SK-N-SH (cell line): ENCODE measurements at regions not wholly inside any gene's neighbourhood (a gene's known extent, or its start where the extent isn't known, plus 50 kb on each side); places are given as distances from the start of the nearest gene placed in this dataset.

ENCODE experiments used
- NRF1 ChIP-seq: IDR thresholded peaks from 2 replicates; pipeline ENCODE4 v1.6.1; 2012; ENCODE audit warnings: low read depth, mild to moderate bottlenecking, low read length
- POLR2AphosphoS5 ChIP-seq: IDR thresholded peaks from 2 replicates; pipeline ENCODE4 v1.6.1; 2012; ENCODE audit warnings: low read depth, low read length
- TCF12 ChIP-seq: IDR thresholded peaks from 2 replicates; pipeline ENCODE4 v1.4.0; 2012

DNA sequence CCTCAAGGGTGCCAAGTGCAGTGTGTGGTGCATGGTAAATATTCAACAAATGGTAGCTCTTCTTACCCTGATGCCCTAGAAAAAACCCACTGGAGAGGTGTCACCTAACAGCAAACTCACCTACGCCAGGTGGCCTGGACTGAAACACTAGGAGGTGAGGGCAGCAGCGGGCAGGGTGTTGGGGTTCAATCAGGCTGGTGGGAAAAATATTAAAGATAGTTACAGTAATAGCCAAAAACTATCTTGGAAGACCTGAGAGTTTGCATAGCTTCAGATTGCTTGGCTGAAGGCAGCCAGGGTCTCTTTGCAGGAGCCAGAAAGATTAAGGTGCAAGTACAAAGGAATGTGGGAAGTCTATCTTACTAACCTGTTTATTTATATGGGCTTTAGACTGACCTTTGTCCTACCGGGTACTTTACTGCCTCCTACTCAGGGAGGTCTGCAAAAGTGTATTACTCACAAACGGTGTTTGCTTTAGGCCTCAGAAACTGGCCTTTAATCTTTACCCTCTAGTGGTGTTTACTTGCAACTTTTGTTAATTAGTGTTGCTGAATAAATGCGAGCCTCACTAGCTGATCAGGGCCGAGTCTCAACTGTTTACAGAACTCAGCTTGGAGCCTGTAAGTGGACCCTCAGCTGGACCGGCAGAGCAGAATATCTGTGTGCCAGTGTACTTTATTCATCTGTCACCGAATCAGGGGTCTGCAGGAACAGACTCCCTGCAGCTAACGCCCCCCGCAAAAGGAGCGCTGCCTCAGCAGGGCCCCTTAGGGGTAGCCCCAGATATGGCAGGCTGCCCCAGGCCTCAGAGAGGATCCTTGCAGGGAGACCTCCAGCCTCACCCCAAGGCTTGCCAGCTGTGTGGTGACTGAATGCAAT lies 63.9 kb downstream of the SYF2 start:
- TF ChIP-seq TCF12 (no peak), POLR2AphosphoS5 (no peak), NRF1 (no peak)
